Sigmoid colon (tissue), 6 donors: ENCODE measurements at regions not wholly inside any gene's neighbourhood (a gene's known extent, or its start where the extent isn't known, plus 50 kb on each side); places are given as distances from the start of the nearest gene placed in this dataset.

ENCODE experiments used
- DNase-seq: peaks from one replicate; pipeline ENCODE4 v3.0.0-alpha.2; 2019
- H3K27ac ChIP-seq, 4 donors: fragments of 200-600 bp; sonication (generic); one replicate each; pipeline ENCODE4 v1.5.1; 2016 to 2019; ENCODE audit warnings: mild to moderate bottlenecking in 1 of 4
- H3K27me3 ChIP-seq, 3 donors: fragments of 200-600 bp; sonication (generic); one replicate each; pipeline ENCODE4 v1.5.1; 2019; ENCODE audit warnings: mild to moderate bottlenecking in 1 of 3
- H3K36me3 ChIP-seq, 4 donors: fragments of 200-600 bp; sonication (generic); one replicate each; pipeline ENCODE4 v1.5.1; 2016 to 2019
- H3K4me1 ChIP-seq, 4 donors: fragments of 200-600 bp; sonication (generic); one replicate each; pipeline ENCODE4 v1.5.1; 2017 to 2019
- H3K4me3 ChIP-seq, 4 donors: fragments of 200-600 bp; sonication (generic); one replicate each; pipeline ENCODE4 v1.5.1; 2017 to 2019; ENCODE audit warnings: mild to moderate bottlenecking in 2 of 4, moderate library complexity in 1 of 4
- H3K9me3 ChIP-seq, 4 donors: fragments of 200-600 bp in 3 of 4; sonication (generic) in 3 of 4; one replicate each; pipeline versions ENCODE4 v1.5.1 to v1.6.1; 2013 to 2019
- EP300 ChIP-seq, 4 donors: sonication (generic); formaldehyde crosslinking; IDR thresholded peaks; one replicate each; pipeline ENCODE4 v1.6.1; 2017; ENCODE audit warnings: antibody characterized with exemption in 4 of 4
- POLR2A ChIP-seq, 2 donors: fragments of 450-650 bp; IDR thresholded peaks; one replicate each; pipeline ENCODE4 v1.6.1; 2016; ENCODE audit warnings: antibody characterized with exemption in 2 of 2, mild to moderate bottlenecking in 2 of 2, moderate library complexity in 2 of 2
- POLR2AphosphoS5 ChIP-seq, 4 donors: sonication (generic); formaldehyde crosslinking; IDR thresholded peaks; one replicate each; pipeline ENCODE4 v1.6.1; 2017; ENCODE audit warnings: antibody characterized with exemption in 4 of 4
- WGBS, 2 donors: extraction: QIAGEN DNeasy Blood & Tissue Kit; methylation state at CpG; one replicate each; pipeline ENCODE4 v1.1.7; 2013; 5-methylcytosine and 5-hydroxymethylcytosine counted together
- intact Hi-C: fragments of 100-400 bp; cut with DNase I; formaldehyde crosslinking; loops from one replicate; pipeline ENCODE4 v1.15.1; 2023
- TF ChIP-seq, protein P1 (sequence below), 4 experiments: fragments of 450-650 bp in 3 of 4; fragments of 200-600 bp in 1 of 4; IDR thresholded peaks; one replicate each; pipeline ENCODE4 v1.5.1; 2016 to 2019; ENCODE audit warnings: antibody characterized with exemption in 4 of 4, mild to moderate bottlenecking in 3 of 4, moderate library complexity in 2 of 4
- donor health status: healthy with polysubstance abuse.
- donor health status: healthy.

DNA sequence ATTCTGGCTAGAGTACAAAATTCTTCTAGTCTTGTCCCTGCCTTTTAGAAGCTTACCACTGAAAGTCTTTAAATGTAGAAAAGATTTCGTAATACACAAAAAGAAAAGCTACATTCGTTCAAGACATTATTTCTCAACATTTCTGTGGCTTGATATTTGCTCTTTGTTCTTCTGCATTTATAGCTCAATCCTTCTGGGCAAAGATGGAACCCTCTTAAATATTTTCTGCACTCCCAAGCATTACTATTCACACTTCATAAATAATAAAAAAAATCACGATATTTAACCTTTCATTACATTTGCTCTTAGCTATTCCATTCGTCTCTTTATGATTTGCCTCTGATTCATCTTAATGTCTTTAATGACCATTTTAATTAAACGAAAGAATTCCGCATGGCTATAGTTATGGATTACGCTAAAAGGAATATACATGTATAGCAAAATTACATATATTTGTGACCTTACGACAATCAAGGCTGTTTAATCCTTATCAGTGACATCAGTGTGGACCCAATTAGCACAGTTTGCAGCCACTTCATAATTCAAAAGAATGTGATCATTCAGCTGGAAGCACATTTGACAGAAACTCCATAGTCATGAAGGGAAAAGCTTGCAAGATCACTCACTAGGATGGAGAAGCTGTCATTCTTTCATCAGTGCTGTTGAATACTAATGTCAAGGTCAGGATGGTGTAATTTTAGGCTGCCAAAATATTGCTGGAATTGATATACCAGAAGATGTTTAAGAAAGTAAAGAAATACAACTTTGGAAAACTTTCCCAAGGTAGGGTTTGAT lies 1075.0 kb upstream of the TENM3 start:
- 87 to 92% methylated on average over 8 of the region's 8 CpGs for WGBS, 2 donors
- no peak overlapping the region for H3K27ac ChIP-seq

DNA sequence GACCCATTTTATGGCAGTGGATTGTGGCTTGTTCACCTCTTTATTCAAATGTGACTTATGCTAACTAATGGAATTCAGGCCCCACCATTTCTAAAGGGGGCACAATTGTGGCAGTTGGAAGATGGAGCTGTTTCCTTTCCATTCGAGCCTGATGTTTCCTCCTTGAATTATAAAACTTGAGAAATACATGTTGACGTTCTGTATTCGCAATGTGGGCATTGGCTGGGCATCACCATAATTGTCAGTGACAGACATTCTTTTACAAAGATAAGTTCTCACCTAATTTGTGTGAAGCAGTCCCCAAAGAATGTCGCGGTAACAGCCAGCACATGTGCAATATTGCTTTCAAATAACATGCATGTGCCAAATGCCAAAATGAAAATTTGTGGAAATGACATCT lies 1070.2 kb upstream of the TENM3 start:
- H3K4me1 ChIP-seq = no peaks in the 10 kb centered on the region
- TF ChIP-seq POLR2AphosphoS5 (IDR thresholded peaks at IDR 0.05) (no peak), EP300 (IDR thresholded peaks at IDR 0.05) (no peak), POLR2A (IDR thresholded peaks at IDR 0.05) (no peak)
- TF ChIP-seq, protein P1, sequence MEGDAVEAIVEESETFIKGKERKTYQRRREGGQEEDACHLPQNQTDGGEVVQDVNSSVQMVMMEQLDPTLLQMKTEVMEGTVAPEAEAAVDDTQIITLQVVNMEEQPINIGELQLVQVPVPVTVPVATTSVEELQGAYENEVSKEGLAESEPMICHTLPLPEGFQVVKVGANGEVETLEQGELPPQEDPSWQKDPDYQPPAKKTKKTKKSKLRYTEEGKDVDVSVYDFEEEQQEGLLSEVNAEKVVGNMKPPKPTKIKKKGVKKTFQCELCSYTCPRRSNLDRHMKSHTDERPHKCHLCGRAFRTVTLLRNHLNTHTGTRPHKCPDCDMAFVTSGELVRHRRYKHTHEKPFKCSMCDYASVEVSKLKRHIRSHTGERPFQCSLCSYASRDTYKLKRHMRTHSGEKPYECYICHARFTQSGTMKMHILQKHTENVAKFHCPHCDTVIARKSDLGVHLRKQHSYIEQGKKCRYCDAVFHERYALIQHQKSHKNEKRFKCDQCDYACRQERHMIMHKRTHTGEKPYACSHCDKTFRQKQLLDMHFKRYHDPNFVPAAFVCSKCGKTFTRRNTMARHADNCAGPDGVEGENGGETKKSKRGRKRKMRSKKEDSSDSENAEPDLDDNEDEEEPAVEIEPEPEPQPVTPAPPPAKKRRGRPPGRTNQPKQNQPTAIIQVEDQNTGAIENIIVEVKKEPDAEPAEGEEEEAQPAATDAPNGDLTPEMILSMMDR (IDR thresholded peaks at IDR 0.05) = no peak
- H3K27ac ChIP-seq = no peak overlapping the region
- H3K36me3 ChIP-seq = no peaks in the 10 kb centered on the region
- H3K27me3 ChIP-seq = no peaks in the 10 kb centered on the region
- no peak overlapping the region for H3K4me3 ChIP-seq
- WGBS, 2 donors = 74 to 82% methylated on average over 5 of the region's 5 CpGs
- intact Hi-C loops = no loop called here
- H3K9me3 ChIP-seq = no peaks in the 10 kb centered on the region
- no peak for DNase-seq

More for the DNA sequence above, 1075.0 kb upstream of the TENM3 start:
- H3K4me1 ChIP-seq = no peaks in the 10 kb centered on the region
- no peaks in the 10 kb centered on the region for H3K36me3 ChIP-seq
- intact Hi-C loops = no loop called here
- DNase-seq = no peak
- H3K9me3 ChIP-seq = no peaks in the 10 kb centered on the region
- TF ChIP-seq, protein P1 (IDR thresholded peaks at IDR 0.05) = no peak
- no peak for TF ChIP-seq POLR2A (IDR thresholded peaks at IDR 0.05)
- no peak for TF ChIP-seq POLR2AphosphoS5 (IDR thresholded peaks at IDR 0.05)
- TF ChIP-seq EP300 (IDR thresholded peaks at IDR 0.05) = no peak
- no peaks in the 10 kb centered on the region for H3K27me3 ChIP-seq
- no peak overlapping the region for H3K4me3 ChIP-seq

DNA sequence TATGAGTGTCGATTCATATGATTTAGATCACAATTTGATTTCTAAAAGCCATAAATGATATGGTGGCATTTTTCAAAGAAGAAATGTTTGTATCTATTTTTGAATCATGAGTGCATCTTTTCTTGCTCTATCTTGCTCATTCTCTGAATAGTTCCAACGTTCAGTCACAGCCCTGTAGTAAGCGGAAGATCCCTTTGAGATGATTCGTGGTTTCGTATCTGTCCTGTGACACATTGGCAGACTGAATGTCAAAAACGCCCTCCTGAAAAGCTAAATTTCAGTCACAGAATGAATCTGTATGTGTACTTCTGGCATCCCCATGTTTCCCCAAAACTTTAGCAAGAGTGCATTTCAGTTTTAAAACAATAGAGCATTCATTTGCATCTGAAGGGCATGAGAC lies 1066.9 kb upstream of the TENM3 start:
- Histone ChIP-seq H3K4me3 (no peak overlapping the region), H3K27ac (no peak overlapping the region), H3K4me1 (no peaks in the 10 kb centered on the region), H3K27me3 (no peaks in the 10 kb centered on the region), H3K9me3 (no peaks in the 10 kb centered on the region), H3K36me3 (no peaks in the 10 kb centered on the region)
- no peak for DNase-seq
- TF ChIP-seq POLR2AphosphoS5 (IDR thresholded peaks at IDR 0.05) (no peak), POLR2A (IDR thresholded peaks at IDR 0.05) (no peak), EP300 (IDR thresholded peaks at IDR 0.05) (no peak)
- TF ChIP-seq, protein P1 (IDR thresholded peaks at IDR 0.05) = no peak
- intact Hi-C loops = no loop called here
- WGBS, 2 donors = 78 to 87% methylated on average over 6 of the region's 6 CpGs

DNA sequence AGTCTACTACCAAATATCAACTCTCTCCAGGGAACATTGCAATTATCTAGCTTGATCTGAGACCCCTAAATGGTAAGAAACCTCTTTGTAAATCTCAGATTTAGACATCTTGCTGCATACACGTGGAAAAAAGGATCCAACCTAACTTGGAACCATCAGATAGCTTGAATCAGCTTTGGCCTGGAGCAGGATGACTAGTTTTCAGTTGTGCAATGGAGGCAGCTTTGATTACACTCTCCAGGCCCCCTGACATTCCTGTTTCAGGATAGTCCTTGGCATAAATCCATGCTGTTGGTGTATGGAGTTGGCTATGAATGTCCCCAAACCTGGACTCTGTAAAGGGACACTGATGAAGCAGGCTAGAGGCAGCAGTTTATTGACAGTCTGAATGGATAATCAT lies 1061.9 kb upstream of the TENM3 start:
- WGBS, 2 donors = 0% methylated on average over 1 of the region's 1 CpG
- no peaks in the 10 kb centered on the region for H3K36me3 ChIP-seq
- intact Hi-C loops = no loop called here
- no peak for DNase-seq
- H3K9me3 ChIP-seq = no peaks in the 10 kb centered on the region
- no peaks in the 10 kb centered on the region for H3K4me1 ChIP-seq
- TF ChIP-seq, protein P1 (IDR thresholded peaks at IDR 0.05) = no peak
- TF ChIP-seq EP300 (IDR thresholded peaks at IDR 0.05) (no peak), POLR2AphosphoS5 (IDR thresholded peaks at IDR 0.05) (no peak), POLR2A (IDR thresholded peaks at IDR 0.05) (no peak)
- H3K27me3 ChIP-seq = no peaks in the 10 kb centered on the region
- H3K27ac ChIP-seq = no peak overlapping the region
- H3K4me3 ChIP-seq = no peak overlapping the region

DNA sequence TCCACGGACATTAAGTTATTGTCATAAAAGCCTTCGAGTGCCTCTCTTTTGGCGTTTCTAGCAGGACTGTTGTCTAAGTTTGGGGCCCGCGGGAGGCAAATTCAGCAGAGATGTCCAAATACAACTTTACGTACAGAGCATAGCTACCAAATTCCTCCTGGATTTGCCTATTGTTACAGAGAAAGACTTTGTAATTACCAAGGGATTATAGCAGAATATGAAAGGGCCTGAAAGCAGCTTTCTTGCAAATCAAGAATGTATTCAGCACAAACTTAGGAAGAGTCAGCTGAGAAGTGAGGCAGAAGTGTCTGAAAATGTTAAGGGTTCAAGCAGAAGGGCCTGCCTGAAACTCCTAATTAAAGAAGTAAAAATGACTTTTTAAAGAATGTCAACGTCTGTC lies 1053.5 kb upstream of the TENM3 start:
- H3K9me3 ChIP-seq = no peaks in the 10 kb centered on the region
- 68 to 75% methylated on average over 7 of the region's 7 CpGs for WGBS, 2 donors
- H3K27ac ChIP-seq = no peak overlapping the region
- no peaks in the 10 kb centered on the region for H3K27me3 ChIP-seq
- TF ChIP-seq POLR2AphosphoS5 (IDR thresholded peaks at IDR 0.05) (no peak), EP300 (IDR thresholded peaks at IDR 0.05) (no peak)
- H3K36me3 ChIP-seq = no peaks in the 10 kb centered on the region
- no peaks in the 10 kb centered on the region for H3K4me1 ChIP-seq
- no peak for DNase-seq
- intact Hi-C loops = no loop called here
- no peak overlapping the region for H3K4me3 ChIP-seq
